22Rv1 (cell line): ENCODE measurements at regions not wholly inside any gene's neighbourhood (a gene's known extent, or its start where the extent isn't known, plus 50 kb on each side); places are given as distances from the start of the nearest gene placed in this dataset.

Experiments used
- CTCF ChIP-seq: fragments of 450-650 bp; IDR thresholded peaks from 2 replicates; pipeline ENCODE4 v1.5.1; 2017; ENCODE audit warnings: mild to moderate bottlenecking
- ZFX ChIP-seq: fragments of 450-650 bp; IDR thresholded peaks from 2 replicates; pipeline ENCODE4 v1.6.1; 2017; ENCODE audit warnings: antibody characterized with exemption, borderline replicate concordance

DNA sequence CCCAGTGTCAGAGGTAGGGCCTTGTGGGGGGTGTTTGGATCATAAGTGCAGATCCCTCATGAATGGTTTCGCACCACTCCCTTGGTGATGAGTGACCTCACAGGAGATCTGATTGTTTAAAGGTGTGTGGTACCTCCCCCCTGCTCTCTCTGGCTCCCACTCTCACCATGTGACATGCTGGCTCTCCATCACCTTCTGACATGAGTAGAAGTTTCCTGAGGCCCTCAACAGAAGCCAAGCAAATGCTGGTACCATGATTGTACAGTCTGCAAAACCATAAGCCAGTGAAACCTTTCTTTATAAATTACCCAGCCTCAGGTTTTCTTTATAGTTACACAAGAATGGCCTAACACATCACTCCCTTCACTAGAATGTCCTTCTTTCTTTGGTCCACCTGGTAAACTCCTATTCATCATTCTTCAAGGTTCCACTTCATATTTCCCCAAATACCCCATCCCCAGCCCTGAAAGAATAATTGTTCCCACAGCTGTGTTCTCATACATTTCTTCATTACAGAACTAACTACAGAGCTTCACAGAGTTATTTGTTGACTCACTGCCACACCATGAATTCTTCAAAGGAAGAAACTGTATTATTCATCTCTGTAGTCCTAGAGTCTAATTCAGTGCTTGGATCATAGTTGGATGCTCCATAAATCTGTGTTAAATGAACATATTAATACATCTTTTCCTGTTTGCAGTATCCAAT is 81.2 kb upstream of the STK17B start:
- no peak for TF ChIP-seq CTCF
- TF ChIP-seq ZFX = no peak
